ENCODE measurements at regions not wholly inside any gene's neighbourhood (a gene's known extent, or its start where the extent isn't known, plus 50 kb on each side); places are given as distances from the start of the nearest gene placed in this dataset.
A peak's percentile ranks its signal among the peaks of the same experiment; 100 is the strongest.
"Not testable (repeated sequence)": the region's sequence is repeated elsewhere in the genome, so short reads cannot be mapped to it uniquely, and the experiment has no call there.

DNA sequence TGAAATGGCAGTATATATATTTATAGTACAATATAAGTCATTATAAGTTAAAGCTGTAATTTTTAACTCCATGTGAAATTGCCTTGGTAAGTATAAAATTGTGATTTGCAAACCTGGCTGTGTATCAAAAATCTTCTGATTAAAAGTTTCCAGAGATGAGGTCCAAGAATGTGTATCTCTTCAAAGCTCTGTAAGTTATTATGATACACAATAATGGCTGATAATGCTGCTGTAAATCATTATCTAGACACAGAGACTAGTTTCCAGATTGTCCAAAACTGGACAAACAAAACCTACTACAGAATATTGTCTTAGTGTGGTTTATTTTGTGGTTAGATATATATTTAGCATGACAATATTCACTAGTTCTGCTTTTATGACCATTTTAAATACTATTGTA lies 514.8 kb downstream of the SLC6A15 start:
- DNase-seq (ENCODE audit: low read depth, low spot score) = no peak
- Histone ChIP-seq H3K9me3 (ENCODE audit: low read depth, low read length) (no peaks in the 10 kb centered on the region), H3K36me3 (ENCODE audit: insufficient read depth, low read length) (no peaks in the 10 kb centered on the region), H3K9ac (ENCODE audit: insufficient read length) (no peak overlapping the region), H3K27ac (no peak overlapping the region), H3K4me3 (no peak overlapping the region)
- TF ChIP-seq POLR2AphosphoS5 (IDR thresholded peaks at IDR 0.05; ENCODE audit: borderline replicate concordance, low read depth, low read length) = no peak
- TF ChIP-seq FOXP2 (optimal IDR thresholded peaks at IDR 0.05; ENCODE audit: control extremely low read depth, extremely low read length, insufficient read depth) = no peak
- no peak for TF ChIP-seq EZH2 (IDR thresholded peaks at IDR 0.05)

DNA sequence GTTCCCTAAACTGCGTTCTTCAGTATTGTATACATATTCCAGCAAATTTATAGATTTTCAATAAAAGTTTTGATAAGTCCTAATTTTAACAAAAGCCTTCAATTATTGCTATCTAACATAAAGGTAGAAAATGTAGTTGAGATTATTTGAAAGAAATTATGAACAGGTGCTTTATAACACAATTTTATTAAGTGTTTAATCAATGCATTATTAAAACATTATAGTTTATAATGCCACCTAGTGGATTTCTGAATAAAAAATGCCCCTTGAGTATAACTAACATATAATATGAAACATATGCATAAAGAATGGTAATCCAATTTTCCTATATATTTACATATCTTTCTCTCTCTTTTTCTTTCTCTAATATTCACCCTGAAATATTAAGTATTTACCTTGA lies 515.3 kb downstream of the SLC6A15 start:
- DNase-seq (ENCODE audit: low read depth, low spot score) = peak; percentile 28
- TF ChIP-seq EZH2 (IDR thresholded peaks at IDR 0.05) (no peak), FOXP2 (optimal IDR thresholded peaks at IDR 0.05; ENCODE audit: control extremely low read depth, extremely low read length, insufficient read depth) (no peak), POLR2AphosphoS5 (IDR thresholded peaks at IDR 0.05; ENCODE audit: borderline replicate concordance, low read depth, low read length) (no peak)
- Histone ChIP-seq H3K36me3 (ENCODE audit: insufficient read depth, low read length) (no peaks in the 10 kb centered on the region), H3K9ac (ENCODE audit: insufficient read length) (no peak overlapping the region), H3K27ac (no peak overlapping the region), H3K4me3 (no peak overlapping the region), H3K9me3 (ENCODE audit: low read depth, low read length) (no peaks in the 10 kb centered on the region)

DNA sequence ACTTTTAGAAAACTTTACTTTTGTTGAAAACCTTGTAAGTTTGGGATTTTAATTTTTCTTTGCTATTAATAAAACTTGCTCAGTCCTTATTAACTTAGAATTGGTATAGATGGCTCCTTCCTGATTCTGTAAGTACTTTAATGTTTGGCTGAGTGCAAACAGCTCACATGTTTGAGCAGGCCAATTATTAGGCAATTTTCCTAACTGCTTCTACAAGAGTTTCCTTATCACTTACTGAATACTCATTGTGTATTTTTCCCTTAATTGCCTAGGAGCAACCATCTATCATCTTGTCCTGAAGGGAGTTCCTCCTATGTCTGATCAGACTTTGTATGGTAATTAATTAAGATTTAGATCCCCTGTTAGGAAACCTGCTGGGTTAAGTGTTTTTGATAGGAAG lies 521.4 kb downstream of the SLC6A15 start:
- not testable (repeated sequence) for H3K9ac ChIP-seq (ENCODE audit: insufficient read length); H3K4me3 ChIP-seq; H3K9me3 ChIP-seq (ENCODE audit: low read depth, low read length); H3K36me3 ChIP-seq (ENCODE audit: insufficient read depth, low read length); H3K27ac ChIP-seq; DNase-seq (ENCODE audit: low read depth, low spot score)

DNA sequence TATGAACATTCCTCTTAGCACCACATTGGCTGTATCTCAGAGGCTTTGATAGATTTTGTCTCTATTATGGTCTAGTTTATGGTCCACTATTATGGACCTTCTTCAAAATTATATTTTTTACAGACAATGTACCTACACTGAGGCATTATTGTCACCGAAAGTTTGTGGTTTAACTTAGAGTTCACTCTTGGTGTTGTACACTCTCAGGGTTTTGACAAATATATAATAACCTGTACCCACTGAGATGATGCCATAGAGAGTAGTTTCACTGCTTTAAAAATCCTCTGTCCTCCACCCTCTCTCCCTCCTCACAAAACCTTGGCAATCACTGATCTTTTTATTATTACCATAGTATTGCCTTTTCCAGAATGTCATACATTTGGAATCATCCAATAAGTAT lies 528.2 kb downstream of the SLC6A15 start:
- DNase-seq (ENCODE audit: low read depth, low spot score) = no peak
- Histone ChIP-seq H3K9ac (ENCODE audit: insufficient read length) (no peak overlapping the region), H3K9me3 (ENCODE audit: low read depth, low read length) (no peaks in the 10 kb centered on the region), H3K27ac (no peak overlapping the region), H3K4me3 (no peak overlapping the region), H3K36me3 (ENCODE audit: insufficient read depth, low read length) (no peaks in the 10 kb centered on the region)
- TF ChIP-seq FOXP2 (optimal IDR thresholded peaks at IDR 0.05; ENCODE audit: control extremely low read depth, extremely low read length, insufficient read depth) (no peak), EZH2 (IDR thresholded peaks at IDR 0.05) (no peak), POLR2AphosphoS5 (IDR thresholded peaks at IDR 0.05; ENCODE audit: borderline replicate concordance, low read depth, low read length) (no peak)

DNA sequence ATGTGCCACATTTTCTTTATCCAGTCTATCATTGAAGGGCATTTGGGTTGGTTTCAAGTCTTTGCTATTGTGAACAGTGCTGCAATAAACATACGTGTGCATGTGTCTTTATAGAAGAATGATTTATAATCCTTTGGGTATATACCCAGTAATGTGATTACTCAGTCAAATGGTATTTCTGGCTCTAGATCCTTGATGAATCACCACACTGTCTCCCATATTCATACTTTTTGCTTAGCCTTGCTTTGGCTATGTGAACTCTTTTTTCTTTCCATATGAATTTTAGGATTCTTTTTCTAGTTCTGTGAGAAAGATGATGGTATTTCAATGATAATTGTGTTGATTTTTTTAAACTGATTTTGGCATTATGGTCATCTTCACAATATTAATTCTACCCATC lies 530.1 kb downstream of the SLC6A15 start:
- not testable (repeated sequence) for H3K4me3 ChIP-seq; H3K9me3 ChIP-seq (ENCODE audit: low read depth, low read length); DNase-seq (ENCODE audit: low read depth, low spot score); H3K9ac ChIP-seq (ENCODE audit: insufficient read length); H3K27ac ChIP-seq; H3K36me3 ChIP-seq (ENCODE audit: insufficient read depth, low read length)

DNA sequence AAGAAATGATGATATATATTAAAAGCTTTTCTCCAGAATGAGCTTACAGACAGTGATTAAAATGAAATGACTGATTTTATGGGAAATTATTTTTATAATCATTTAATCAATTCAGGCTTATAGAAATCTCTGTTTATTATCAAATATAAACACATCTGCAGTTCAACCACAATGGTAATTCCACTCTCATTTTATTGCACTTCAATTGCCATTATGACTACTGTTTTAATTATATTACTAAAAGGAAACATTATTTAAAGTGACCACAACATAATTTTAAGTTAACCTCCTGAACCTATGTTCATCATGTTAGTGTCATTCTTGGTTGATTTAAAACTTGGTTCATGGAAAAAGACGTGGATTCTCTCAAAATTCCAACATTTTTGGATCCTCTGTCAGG lies 536.3 kb downstream of the SLC6A15 start:
- Histone ChIP-seq H3K36me3 (ENCODE audit: insufficient read depth, low read length) (no peaks in the 10 kb centered on the region), H3K4me3 (no peak overlapping the region), H3K27ac (no peak overlapping the region), H3K9me3 (ENCODE audit: low read depth, low read length) (no peaks in the 10 kb centered on the region), H3K9ac (ENCODE audit: insufficient read length) (no peak overlapping the region)
- TF ChIP-seq POLR2AphosphoS5 (IDR thresholded peaks at IDR 0.05; ENCODE audit: borderline replicate concordance, low read depth, low read length) (no peak), FOXP2 (optimal IDR thresholded peaks at IDR 0.05; ENCODE audit: control extremely low read depth, extremely low read length, insufficient read depth) (no peak)
- DNase-seq (ENCODE audit: low read depth, low spot score) = no peak

DNA sequence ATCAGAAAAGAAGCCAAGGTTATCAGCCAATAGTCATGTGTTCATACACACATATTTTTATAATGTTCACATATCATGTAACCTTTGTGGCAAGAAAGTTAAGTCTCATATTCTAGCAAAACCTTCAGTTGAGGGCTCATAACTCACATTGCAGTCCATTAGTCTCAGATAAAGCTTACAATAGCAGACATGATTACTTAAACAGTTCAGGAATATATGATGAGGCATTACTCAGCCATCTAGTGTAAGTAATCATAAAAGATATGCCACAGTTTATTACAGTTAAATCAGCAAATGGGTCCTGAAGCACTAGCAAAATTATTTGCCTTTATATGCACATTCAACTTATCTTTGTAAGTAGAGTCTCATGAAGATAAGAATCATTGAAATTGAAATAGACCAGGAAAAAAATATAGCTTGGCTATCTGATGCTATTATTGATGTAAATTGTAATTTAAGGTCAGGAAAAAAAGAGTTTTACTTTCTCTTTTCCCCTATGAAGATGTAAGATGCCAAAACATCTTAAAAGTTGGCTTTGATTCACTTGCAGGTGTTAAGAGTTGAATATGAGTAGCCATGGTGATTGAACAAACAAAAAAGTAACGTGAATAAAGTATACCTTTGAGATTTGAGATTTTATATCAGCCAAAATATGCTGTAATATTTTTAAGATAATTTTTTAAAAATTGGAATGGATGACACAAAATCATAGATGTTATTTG lies 537.0 kb downstream of the SLC6A15 start:
- Histone ChIP-seq H3K36me3 (ENCODE audit: insufficient read depth, low read length) (no peaks in the 10 kb centered on the region), H3K27ac (no peak overlapping the region), H3K9me3 (ENCODE audit: low read depth, low read length) (no peaks in the 10 kb centered on the region), H3K4me3 (no peak overlapping the region), H3K9ac (ENCODE audit: insufficient read length) (no peak overlapping the region)
- DNase-seq (ENCODE audit: low read depth, low spot score) = no peak
- TF ChIP-seq EZH2 (IDR thresholded peaks at IDR 0.05) (no peak), FOXP2 (optimal IDR thresholded peaks at IDR 0.05; ENCODE audit: control extremely low read depth, extremely low read length, insufficient read depth) (no peak), POLR2AphosphoS5 (IDR thresholded peaks at IDR 0.05; ENCODE audit: borderline replicate concordance, low read depth, low read length) (no peak)

DNA sequence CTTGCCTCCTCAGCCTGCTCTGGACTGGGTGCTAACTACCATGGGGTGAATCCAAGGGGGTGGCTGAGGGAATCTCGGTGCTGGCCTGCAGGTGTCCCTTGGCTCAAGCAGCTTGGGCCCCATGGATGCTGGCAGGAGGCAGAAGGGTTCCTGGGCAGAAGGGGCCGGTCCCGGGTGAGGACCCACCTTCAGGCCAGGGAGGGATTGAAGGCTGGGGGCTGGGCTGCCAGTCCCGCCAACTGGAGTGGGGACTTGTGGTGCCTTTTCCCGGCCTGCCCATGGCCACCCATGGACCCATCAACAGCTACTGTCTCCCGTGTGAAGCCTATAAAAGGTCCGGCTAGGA lies 550.1 kb downstream of the SLC6A15 start:
- H3K9ac ChIP-seq (ENCODE audit: insufficient read length) = no peak overlapping the region
- TF ChIP-seq FOXP2 (optimal IDR thresholded peaks at IDR 0.05; ENCODE audit: control extremely low read depth, extremely low read length, insufficient read depth) = no peak
- TF ChIP-seq POLR2AphosphoS5 (IDR thresholded peaks at IDR 0.05; ENCODE audit: borderline replicate concordance, low read depth, low read length) = no peak
- no peak for TF ChIP-seq EZH2 (IDR thresholded peaks at IDR 0.05)
- H3K4me3 ChIP-seq = no peak overlapping the region
- no peaks in the 10 kb centered on the region for H3K36me3 ChIP-seq (ENCODE audit: insufficient read depth, low read length)
- H3K9me3 ChIP-seq (ENCODE audit: low read depth, low read length) = no peaks in the 10 kb centered on the region
- no peak overlapping the region for H3K27ac ChIP-seq
- DNase-seq (ENCODE audit: low read depth, low spot score) = no peak

DNA sequence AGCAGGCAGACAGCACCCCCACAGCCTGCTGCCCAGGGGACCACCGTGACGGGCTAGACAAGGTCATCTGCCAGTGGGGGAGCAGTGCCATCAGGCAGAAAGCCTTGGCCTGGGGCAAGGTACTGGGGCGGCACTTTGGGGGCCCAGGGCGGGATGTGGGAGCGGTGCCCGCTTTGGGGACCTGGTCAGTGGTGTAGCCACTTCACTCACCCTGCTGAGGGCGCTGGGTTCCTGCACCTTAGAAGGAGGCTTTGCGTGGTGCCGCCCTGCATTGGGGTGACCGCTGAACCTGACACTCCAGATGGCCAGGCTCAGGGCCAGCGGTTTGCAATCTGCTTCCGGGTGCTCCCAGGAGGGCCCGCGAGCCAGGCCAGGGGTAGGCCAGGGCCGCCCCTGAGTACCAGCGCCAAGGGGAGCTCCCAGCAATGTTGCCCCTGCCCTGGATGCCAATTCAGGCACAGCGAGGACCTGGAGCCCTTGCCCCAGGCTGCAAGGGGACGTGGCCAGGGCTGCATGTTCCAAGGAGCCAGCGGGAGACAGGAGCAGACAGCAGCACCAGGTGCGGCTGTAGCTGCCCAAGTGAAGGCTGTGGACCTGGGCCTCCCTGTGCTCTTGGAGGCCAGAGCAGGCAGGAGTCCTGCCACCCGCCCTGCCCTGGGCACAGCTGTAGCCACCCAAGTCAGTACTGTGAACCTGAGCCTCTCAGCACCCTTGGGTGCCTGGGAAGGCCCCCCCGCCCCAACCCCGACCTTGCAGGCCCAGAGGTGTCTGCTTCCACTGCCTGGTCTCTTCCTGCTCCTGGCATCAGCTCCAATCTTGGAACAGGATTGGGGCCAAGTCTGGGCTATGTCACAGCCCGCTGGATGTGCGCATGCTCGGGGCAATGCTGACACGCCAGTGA lies 550.7 kb downstream of the SLC6A15 start:
- no peak overlapping the region for H3K4me3 ChIP-seq
- DNase-seq (ENCODE audit: low read depth, low spot score) = no peak
- H3K9ac ChIP-seq (ENCODE audit: insufficient read length) = no peak overlapping the region
- no peaks in the 10 kb centered on the region for H3K9me3 ChIP-seq (ENCODE audit: low read depth, low read length)
- TF ChIP-seq FOXP2 (optimal IDR thresholded peaks at IDR 0.05; ENCODE audit: control extremely low read depth, extremely low read length, insufficient read depth) (no peak), POLR2AphosphoS5 (IDR thresholded peaks at IDR 0.05; ENCODE audit: borderline replicate concordance, low read depth, low read length) (no peak), EZH2 (IDR thresholded peaks at IDR 0.05) (no peak)
- H3K36me3 ChIP-seq (ENCODE audit: insufficient read depth, low read length) = no peaks in the 10 kb centered on the region
- no peak overlapping the region for H3K27ac ChIP-seq
